PC-9 (cell line): ENCODE measurements at regions not wholly inside any gene's neighbourhood (a gene's known extent, or its start where the extent isn't known, plus 50 kb on each side); places are given as distances from the start of the nearest gene placed in this dataset.

Experiments used
- EZH2 ChIP-seq: fragments of 200-600 bp; sonication (generic); IDR thresholded peaks from 2 replicates; pipeline ENCODE4 v1.8.0; 2017; ENCODE audit warnings: antibody characterized with exemption, low read depth
- TF ChIP-seq, protein P1 (sequence below): fragments of 200-600 bp; sonication (generic); conservative IDR thresholded peaks from 2 replicates; pipeline ENCODE4 v1.6.1; 2017; ENCODE audit warnings: mixed run types, antibody characterized with exemption, mild to moderate bottlenecking, moderate library complexity

- TF ChIP-seq, protein P1, sequence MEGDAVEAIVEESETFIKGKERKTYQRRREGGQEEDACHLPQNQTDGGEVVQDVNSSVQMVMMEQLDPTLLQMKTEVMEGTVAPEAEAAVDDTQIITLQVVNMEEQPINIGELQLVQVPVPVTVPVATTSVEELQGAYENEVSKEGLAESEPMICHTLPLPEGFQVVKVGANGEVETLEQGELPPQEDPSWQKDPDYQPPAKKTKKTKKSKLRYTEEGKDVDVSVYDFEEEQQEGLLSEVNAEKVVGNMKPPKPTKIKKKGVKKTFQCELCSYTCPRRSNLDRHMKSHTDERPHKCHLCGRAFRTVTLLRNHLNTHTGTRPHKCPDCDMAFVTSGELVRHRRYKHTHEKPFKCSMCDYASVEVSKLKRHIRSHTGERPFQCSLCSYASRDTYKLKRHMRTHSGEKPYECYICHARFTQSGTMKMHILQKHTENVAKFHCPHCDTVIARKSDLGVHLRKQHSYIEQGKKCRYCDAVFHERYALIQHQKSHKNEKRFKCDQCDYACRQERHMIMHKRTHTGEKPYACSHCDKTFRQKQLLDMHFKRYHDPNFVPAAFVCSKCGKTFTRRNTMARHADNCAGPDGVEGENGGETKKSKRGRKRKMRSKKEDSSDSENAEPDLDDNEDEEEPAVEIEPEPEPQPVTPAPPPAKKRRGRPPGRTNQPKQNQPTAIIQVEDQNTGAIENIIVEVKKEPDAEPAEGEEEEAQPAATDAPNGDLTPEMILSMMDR = no peak
- TF ChIP-seq EZH2 = no peak
Measured at GRCh38 chr20:4413314-4414049, 164.4 kb upstream of the ADRA1D start.
